Fibroblast of skin of left quadriceps (primary cell): ENCODE measurements at regions not wholly inside any gene's neighbourhood (a gene's known extent, or its start where the extent isn't known, plus 50 kb on each side); places are given as distances from the start of the nearest gene placed in this dataset.

ENCODE experiments used
- DNase-seq, 2 experiments: peaks; one replicate each; pipeline ENCODE4 v3.0.0-alpha.2; 2013; ENCODE audit warnings: low read depth in 2 of 2

DNA sequence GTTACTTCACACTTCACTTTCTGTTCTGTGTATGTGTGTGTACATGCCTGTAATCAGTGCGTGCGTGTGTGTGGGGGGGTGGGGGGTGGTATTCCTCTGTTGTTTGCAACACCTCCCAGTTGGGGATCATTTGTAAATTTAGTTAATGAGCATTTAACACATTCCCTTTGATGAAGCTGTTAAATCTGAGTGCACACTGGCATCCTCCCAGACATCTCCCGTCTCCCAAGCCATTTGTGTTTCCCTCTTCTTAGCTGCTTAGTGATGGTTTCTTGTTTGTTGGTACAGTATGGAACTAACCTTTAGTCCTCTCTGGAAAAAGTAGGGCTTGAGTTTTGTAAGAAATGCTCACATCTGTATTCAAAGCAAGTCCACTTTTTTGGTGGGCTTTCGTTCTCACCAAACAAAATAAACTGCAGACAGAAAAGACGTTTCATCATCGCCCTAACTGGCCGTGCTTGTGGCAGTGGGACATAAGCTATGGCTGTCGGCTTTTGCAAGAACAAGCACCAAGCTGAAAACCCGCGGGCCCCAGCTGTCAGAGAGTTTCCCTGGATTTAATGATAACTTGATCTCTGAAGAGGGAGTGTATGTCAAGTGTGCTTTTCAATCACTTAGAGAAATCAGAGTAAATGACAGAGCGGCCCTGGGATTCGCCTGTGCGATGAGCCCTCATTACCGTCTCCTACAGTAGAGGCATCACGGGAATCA, 54.9 kb upstream of the SASH1 start:
- no peak for DNase-seq

- DNase-seq = no peak
Observed at GRCh38 chr6:148288541-148288940, 54.1 kb upstream of the SASH1 start.

DNA sequence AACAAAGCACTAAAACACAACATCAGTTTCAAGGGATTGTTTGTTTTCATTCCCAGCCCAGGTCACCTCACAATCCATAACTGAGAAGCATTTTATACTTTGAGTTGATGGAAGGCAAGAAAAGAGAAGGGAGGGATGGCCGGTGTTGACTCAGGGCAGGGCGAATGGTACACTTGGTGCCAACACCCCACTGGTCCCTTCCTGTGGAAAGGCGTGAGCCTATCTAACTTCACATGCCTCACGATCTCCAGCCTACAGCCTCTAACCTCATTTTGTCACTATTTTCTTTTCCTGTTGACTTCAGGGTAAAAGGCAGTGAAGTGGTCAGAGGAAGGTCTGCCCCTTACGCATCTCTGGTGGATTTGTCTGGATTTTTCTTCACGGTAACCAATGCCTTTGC, 53.5 kb upstream of the SASH1 start:
- no peak for DNase-seq

- no peak for DNase-seq
Observed at GRCh38 chr6:148291876-148292275, 50.8 kb upstream of the SASH1 start.
